ENCODE measurements at regions not wholly inside any gene's neighbourhood (a gene's known extent, or its start where the extent isn't known, plus 50 kb on each side); places are given as distances from the start of the nearest gene placed in this dataset.

- Histone ChIP-seq H3K9ac (ENCODE audit: low read depth, low read length) (no peak overlapping the region), H3K4ac (ENCODE audit: low read depth, low read length) (no peak overlapping the region), H3K27me3 (ENCODE audit: control insufficient read depth, insufficient read depth, low read length) (peaks cover 6% of the 10 kb centered on the region; the same call in 1 of the 2 replicates), H3K4me2 (ENCODE audit: low read depth, low read length) (no peak overlapping the region), H3K27ac (ENCODE audit: insufficient read depth, low read length) (no peak overlapping the region), H3K79me1 (ENCODE audit: low read depth in 1 of 2, low read length in 2 of 2) (no peaks in the 10 kb centered on the region), H3K23ac (ENCODE audit: low read depth, low read length) (no peak overlapping the region), H2BK20ac (ENCODE audit: low read depth, low read length) (no peak overlapping the region), H3K4me3 (ENCODE audit: insufficient read depth, low read depth, low read length) (no peak overlapping the region), H2AK5ac (ENCODE audit: low read depth, low read length) (no peak overlapping the region), H4K20me1 (ENCODE audit: insufficient read depth, low read length) (no peaks in the 10 kb centered on the region), H3K18ac (ENCODE audit: low read depth, low read length) (no peak overlapping the region), H4K8ac (ENCODE audit: low read depth in 2 of 2, low read length in 2 of 2) (no peak overlapping the region), H2AK9ac (replicated peaks; ENCODE audit: low read depth, low read length, poor library complexity) (no peak overlapping the region), H3K56ac (ENCODE audit: extremely low read depth, insufficient read depth, low read length) (no peak overlapping the region), H4K91ac (ENCODE audit: insufficient read depth, low read depth, low read length) (no peak overlapping the region), H2BK5ac (ENCODE audit: low read depth, low read length, poor library complexity, severe bottlenecking) (no peak overlapping the region), H2BK15ac (ENCODE audit: low read depth, low read length) (no peak overlapping the region), H3K9me1 (ENCODE audit: insufficient read depth, low read length) (no peaks in the 10 kb centered on the region), H4K5ac (ENCODE audit: low read depth, low read length) (no peak overlapping the region), H3K4me1 (ENCODE audit: control insufficient read depth, insufficient read depth, low read length) (no peaks in the 10 kb centered on the region), H3K14ac (replicated peaks; ENCODE audit: low read depth, low read length) (no peak overlapping the region), H2BK120ac (ENCODE audit: low read depth, low read length) (no peak overlapping the region), H2AFZ (replicated peaks; ENCODE audit: low read length, poor library complexity) (no peak overlapping the region), H3K9me3 (ENCODE audit: control insufficient read depth, insufficient read depth, low read length) (no peaks in the 10 kb centered on the region), H3K36me3 (ENCODE audit: control insufficient read depth, insufficient read depth, low read length) (no peaks in the 10 kb centered on the region)
- WGBS, 2 experiments (ENCODE audit: extremely low coverage in 2 of 2, insufficient read length in 1 of 2), result no CpG with 5 or more reads among the region's 1 CpG
- DNase-seq (peak; percentile 23), ATAC-seq (ENCODE audit: low read depth) (no peak)
- TF ChIP-seq CEBPB (IDR thresholded peaks at IDR 0.05; ENCODE audit: low read depth, low read length), result no peak
- TF ChIP-seq RAD21 (IDR thresholded peaks at IDR 0.05; ENCODE audit: low read length), result no peak
- TF ChIP-seq RCOR1 (IDR thresholded peaks at IDR 0.05; ENCODE audit: insufficient replicate concordance, low read length), result no peak
- no peak for TF ChIP-seq MAFK (IDR thresholded peaks at IDR 0.05; ENCODE audit: low read depth, low read length)
- TF ChIP-seq USF2 (IDR thresholded peaks at IDR 0.05; ENCODE audit: low read depth, low read length), result no peak
- TF ChIP-seq CTCF (conservative IDR thresholded peaks at IDR 0.05; ENCODE audit: low read depth, low read length), result no peak
- TF ChIP-seq CHD1 (IDR thresholded peaks at IDR 0.05; ENCODE audit: low read depth, low read length), result no peak
- TF ChIP-seq RFX5 (IDR thresholded peaks at IDR 0.05; ENCODE audit: low read depth, low read length), result no peak
- no peak for TF ChIP-seq NFE2L2 (IDR thresholded peaks at IDR 0.05; ENCODE audit: low read depth, low read length)
- ChIA-PET POLR2A (ENCODE audit: unreplicated experiment) (no interaction called here), CTCF (no interaction called here)
- dilution Hi-C loops (cut with HindIII; ENCODE audit: low sequenced_read_pairs, unreplicated experiment), result no loop called here
- in situ Hi-C loops (cut with MboI; ENCODE audit: low sequenced_read_pairs), result no loop called here
- intact Hi-C loops (cut with micrococcal nuclease), result no loop called here
- no TSS peak for BruUV-seq (replicated peaks)
Observed at GRCh38 chr13:47831265-47831664, 169.8 kb downstream of the SUCLA2 start.
